SH-SY5Y (cell line): ENCODE measurements at regions not wholly inside any gene's neighbourhood (a gene's known extent, or its start where the extent isn't known, plus 50 kb on each side); places are given as distances from the start of the nearest gene placed in this dataset.

Experiments
- GATA2 ChIP-seq: IDR thresholded peaks from 2 replicates; pipeline ENCODE4 v1.6.1; 2011; ENCODE audit warnings: mild to moderate bottlenecking, low read depth, low read length
- GATA3 ChIP-seq: IDR thresholded peaks from 2 replicates; pipeline ENCODE4 v1.6.1; 2011; ENCODE audit warnings: low read depth, mild to moderate bottlenecking, low read length, moderate library complexity

DNA sequence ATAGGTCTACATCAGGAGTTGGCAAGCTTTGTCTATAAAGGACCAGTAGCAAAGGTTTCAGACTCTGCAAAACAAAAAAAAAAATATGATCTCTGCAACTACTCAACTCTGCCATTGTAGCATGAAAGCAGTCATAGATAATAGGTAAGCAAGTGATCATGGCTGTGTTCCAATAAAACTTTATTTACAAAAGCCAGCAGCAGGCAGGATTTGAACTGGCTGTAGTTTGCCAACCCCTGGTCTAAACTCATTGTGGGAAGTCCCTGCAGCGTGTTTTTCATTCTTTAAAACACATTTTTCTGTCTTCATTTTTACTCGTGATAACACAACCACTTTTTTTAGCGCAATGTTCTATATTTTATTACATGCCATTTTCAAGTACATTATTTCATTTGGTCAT is 127.5 kb upstream of the COX10 start:
- TF ChIP-seq GATA2 (no peak), GATA3 (no peak)
